GM23248 (cell line): ENCODE measurements at regions not wholly inside any gene's neighbourhood (a gene's known extent, or its start where the extent isn't known, plus 50 kb on each side); places are given as distances from the start of the nearest gene placed in this dataset.

Source experiments
- DNase-seq: peaks from one replicate; pipeline ENCODE4 v3.0.0-alpha.2; 2015
- H2AFZ ChIP-seq: fragments of 200-600 bp; sonication (generic); 2 replicates; pipeline ENCODE4 v1.6.1; 2016; ENCODE audit warnings: antibody characterized with exemption
- H3F3A ChIP-seq: fragments of 200-600 bp; sonication (generic); 2 replicates; pipeline ENCODE4 v1.6.1; 2016; ENCODE audit warnings: mild to moderate bottlenecking, antibody characterized with exemption, mixed run types; ENCODE audit not compliant: insufficient read depth
- H3K27ac ChIP-seq: fragments of 200-600 bp; sonication (generic); 2 replicates; pipeline ENCODE4 v1.5.1; 2016; ENCODE audit warnings: mild to moderate bottlenecking
- H3K27me3 ChIP-seq: fragments of 200-600 bp; sonication (generic); replicated peaks from 2 replicates; pipeline ENCODE4 v1.6.1; 2016; ENCODE audit warnings: mild to moderate bottlenecking; ENCODE audit not compliant: insufficient read depth
- H3K36me3 ChIP-seq: fragments of 200-600 bp; sonication (generic); 2 replicates; pipeline ENCODE4 v1.6.1; 2016; ENCODE audit warnings: low read depth, mild to moderate bottlenecking
- H3K4me1 ChIP-seq: fragments of 200-600 bp; sonication (generic); 2 replicates; pipeline ENCODE4 v1.6.1; 2016; ENCODE audit warnings: mild to moderate bottlenecking; ENCODE audit not compliant: insufficient read depth
- H3K4me2 ChIP-seq: fragments of 200-600 bp; sonication (generic); one replicate; pipeline ENCODE4 v1.6.1; 2016; ENCODE audit warnings: mild to moderate bottlenecking; ENCODE audit not compliant: unreplicated experiment
- H3K4me3 ChIP-seq: fragments of 200-600 bp; sonication (generic); 2 replicates; pipeline ENCODE4 v1.5.1; 2016; ENCODE audit warnings: mild to moderate bottlenecking
- H3K79me2 ChIP-seq: fragments of 200-600 bp; sonication (generic); 2 replicates; pipeline ENCODE4 v1.6.1; 2016; ENCODE audit warnings: mild to moderate bottlenecking; ENCODE audit not compliant: insufficient read depth
- H3K9ac ChIP-seq: fragments of 200-600 bp; sonication (generic); 2 replicates; pipeline ENCODE4 v1.6.1; 2016; ENCODE audit warnings: mild to moderate bottlenecking
- H3K9me2 ChIP-seq: fragments of 200-600 bp; sonication (generic); 2 replicates; pipeline ENCODE4 v1.6.1; 2016; ENCODE audit warnings: mixed run types, mild to moderate bottlenecking, moderate library complexity; ENCODE audit not compliant: insufficient read depth
- H3K9me3 ChIP-seq: fragments of 200-600 bp; sonication (generic); one replicate; pipeline ENCODE4 v1.6.1; 2017; ENCODE audit warnings: low read depth
- H4K20me1 ChIP-seq: fragments of 200-600 bp; sonication (generic); 2 replicates; pipeline ENCODE4 v1.6.0; 2016; ENCODE audit not compliant: insufficient read depth
- EZH2 ChIP-seq: fragments of 200-600 bp; sonication (generic); IDR thresholded peaks from 2 replicates; pipeline ENCODE4 v1.6.1; 2018; ENCODE audit warnings: antibody characterized with exemption, mild to moderate bottlenecking; ENCODE audit not compliant: insufficient read depth, poor library complexity, severe bottlenecking
- EZH2phosphoT487 ChIP-seq: fragments of 200-600 bp; sonication (generic); IDR thresholded peaks from 2 replicates; pipeline ENCODE4 v1.6.1; 2018; ENCODE audit warnings: antibody characterized with exemption, moderate library complexity, mild to moderate bottlenecking, low read depth; ENCODE audit not compliant: insufficient read depth
- WGBS, 2 experiments: methylation state at CpG; one replicate each; pipeline ENCODE4 v1.1.6; 2015 to 2017; ENCODE audit warnings: low lambda C conversion rate in 2 of 2, low coverage in 1 of 2; ENCODE audit errors: missing lambda C conversion rate in 2 of 2; 5-methylcytosine and 5-hydroxymethylcytosine counted together
- in situ Hi-C: fragments of 300-500 bp; cut with MboI; formaldehyde crosslinking; loops from 2 replicates; pipeline ENCODE4 v1.15.0; 2020

GRCh38 chr1:29431138-29431537 lies 194.8 kb downstream of the PTPRU start:
- Histone ChIP-seq H3K79me2 (no peaks in the 10 kb centered on the region), H3F3A (no peaks in the 10 kb centered on the region), H3K36me3 (no peaks in the 10 kb centered on the region), H3K9me2 (no peaks in the 10 kb centered on the region), H3K27me3 (peaks cover 13% of the 10 kb centered on the region; the same call in 1 of the 2 replicates), H3K4me2 (no peak overlapping the region), H3K27ac (no peak overlapping the region), H3K4me3 (no peak overlapping the region), H3K4me1 (no peaks in the 10 kb centered on the region), H3K9me3 (no peaks in the 10 kb centered on the region), H3K9ac (no peak overlapping the region), H4K20me1 (no peaks in the 10 kb centered on the region), H2AFZ (no peak overlapping the region)
- in situ Hi-C loops: no loop called here
- WGBS, 2 experiments: 3 to 4% methylated on average over 3 of the region's 3 CpGs
- DNase-seq: no peak
- TF ChIP-seq EZH2 (no peak), EZH2phosphoT487 (no peak)

- H3K4me3 ChIP-seq: no peak overlapping the region
- H4K20me1 ChIP-seq: no peaks in the 10 kb centered on the region
- H3K9ac ChIP-seq: no peak overlapping the region
- no peaks in the 10 kb centered on the region for H3K36me3 ChIP-seq
- H3K9me2 ChIP-seq: no peaks in the 10 kb centered on the region
- no peaks in the 10 kb centered on the region for H3F3A ChIP-seq
- H2AFZ ChIP-seq: no peak overlapping the region
- no peak overlapping the region for H3K4me2 ChIP-seq
- no peak overlapping the region for H3K27ac ChIP-seq
- TF ChIP-seq EZH2 (no peak), EZH2phosphoT487 (no peak)
- no peaks in the 10 kb centered on the region for H3K9me3 ChIP-seq
- in situ Hi-C loops: no loop called here
- no peak for DNase-seq
- no peaks in the 10 kb centered on the region for H3K79me2 ChIP-seq
- 16 to 22% methylated on average over 2 of the region's 2 CpGs for WGBS, 2 experiments
- no peaks in the 10 kb centered on the region for H3K4me1 ChIP-seq
- peaks cover 13% of the 10 kb centered on the region; the same call in 1 of the 2 replicates for H3K27me3 ChIP-seq
These were observed 193.3 kb downstream of the PTPRU start for GRCh38 chr1:29429656-29430055.

DNA sequence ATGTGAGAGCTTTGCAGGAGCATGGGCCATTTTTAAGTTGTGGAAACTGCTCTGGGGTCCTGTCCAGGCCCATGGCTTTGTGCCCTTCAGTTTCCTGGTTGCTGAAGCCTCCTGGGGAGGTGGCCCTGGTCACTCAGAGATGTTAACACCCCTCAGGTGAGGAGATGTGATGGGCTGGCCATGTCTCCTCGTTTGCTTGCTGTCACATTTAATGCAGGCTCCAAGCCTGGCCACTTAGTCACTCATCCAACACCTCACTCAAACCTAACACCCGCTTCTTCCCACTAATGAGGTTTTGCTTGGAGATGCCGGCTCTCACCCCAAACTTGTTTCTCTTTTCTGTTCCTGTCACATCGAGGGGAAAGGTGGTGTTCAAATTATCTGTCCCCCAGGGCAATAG lies 192.7 kb downstream of the PTPRU start:
- no peak for DNase-seq
- WGBS, 2 experiments: 18% methylated on average over 4 of the region's 4 CpGs
- Histone ChIP-seq H3K79me2 (no peaks in the 10 kb centered on the region), H3F3A (no peaks in the 10 kb centered on the region), H3K9me2 (no peaks in the 10 kb centered on the region), H3K36me3 (no peaks in the 10 kb centered on the region), H2AFZ (no peak overlapping the region), H3K4me1 (no peaks in the 10 kb centered on the region), H3K27ac (no peak overlapping the region), H4K20me1 (no peaks in the 10 kb centered on the region), H3K9ac (no peak overlapping the region), H3K27me3 (peaks cover 13% of the 10 kb centered on the region; the same call in 1 of the 2 replicates), H3K9me3 (no peaks in the 10 kb centered on the region), H3K4me2 (no peak overlapping the region), H3K4me3 (no peak overlapping the region)
- in situ Hi-C loops: no loop called here
- no peak for TF ChIP-seq EZH2
- no peak for TF ChIP-seq EZH2phosphoT487

DNA sequence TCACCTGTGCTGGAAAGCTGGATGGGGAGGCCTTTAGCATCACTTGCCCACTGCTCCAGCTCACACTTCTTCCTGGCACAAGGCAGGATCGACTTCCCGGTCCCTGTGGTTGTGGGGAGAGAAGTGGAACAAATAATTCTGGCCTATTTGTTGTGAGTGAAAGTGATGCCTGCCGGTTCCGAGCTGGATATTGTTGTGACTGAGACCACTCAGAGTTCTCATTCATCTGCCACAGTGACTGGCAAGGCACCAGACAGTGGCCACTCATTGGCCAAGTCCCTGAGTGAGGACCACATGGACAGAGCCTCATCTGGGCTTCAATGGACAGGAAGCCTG lies 191.9 kb downstream of the PTPRU start:
- H3F3A ChIP-seq: no peaks in the 10 kb centered on the region
- H4K20me1 ChIP-seq: no peaks in the 10 kb centered on the region
- no peak overlapping the region for H2AFZ ChIP-seq
- no peaks in the 10 kb centered on the region for H3K79me2 ChIP-seq
- no peak overlapping the region for H3K4me3 ChIP-seq
- no peaks in the 10 kb centered on the region for H3K9me3 ChIP-seq
- H3K4me2 ChIP-seq: no peak overlapping the region
- no peak overlapping the region for H3K9ac ChIP-seq
- no peaks in the 10 kb centered on the region for H3K36me3 ChIP-seq
- no peak overlapping the region for H3K27ac ChIP-seq
- in situ Hi-C loops: no loop called here
- peaks cover 13% of the 10 kb centered on the region for H3K27me3 ChIP-seq
- H3K4me1 ChIP-seq: no peaks in the 10 kb centered on the region
- DNase-seq: no peak
- WGBS, 2 experiments: 51 to 55% methylated on average over 4 of the region's 4 CpGs
- no peak for TF ChIP-seq EZH2phosphoT487
- H3K9me2 ChIP-seq: no peaks in the 10 kb centered on the region

DNA sequence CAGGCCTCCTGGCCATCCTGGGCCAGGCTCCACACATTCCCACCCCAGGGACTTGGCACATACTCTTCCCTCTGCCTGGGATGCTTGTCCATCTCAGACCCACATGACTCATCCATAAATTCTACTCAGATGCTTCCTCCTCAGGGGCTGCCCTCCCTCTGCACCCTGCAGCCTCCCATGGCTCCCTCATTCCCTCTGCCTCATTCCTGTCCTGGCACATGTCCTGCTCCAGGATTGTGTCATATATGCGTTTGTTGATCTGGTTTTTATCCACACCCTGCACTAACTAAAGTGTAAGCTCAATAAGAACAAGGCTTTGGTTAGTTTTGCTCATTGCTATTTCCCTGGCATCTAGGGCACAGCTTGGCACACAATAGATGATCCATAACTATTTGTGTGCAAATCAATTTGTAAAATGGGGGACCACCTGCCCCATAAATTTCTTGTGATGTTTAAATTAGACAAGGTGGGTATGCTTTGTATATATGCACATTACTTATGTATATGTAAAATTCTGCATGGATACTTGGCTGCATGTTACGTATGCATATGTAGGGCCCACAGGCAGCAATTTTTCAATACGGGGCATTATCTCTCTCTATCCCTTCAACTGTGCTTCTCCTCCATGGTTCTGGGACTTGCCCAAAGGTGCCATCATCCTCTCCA lies 191.4 kb downstream of the PTPRU start:
- Histone ChIP-seq H2AFZ (no peak overlapping the region), H3K9ac (no peak overlapping the region), H3K4me3 (no peak overlapping the region), H4K20me1 (no peaks in the 10 kb centered on the region), H3K27ac (no peak overlapping the region), H3K9me3 (no peaks in the 10 kb centered on the region), H3K4me1 (no peaks in the 10 kb centered on the region), H3K27me3 (peaks cover 17% of the 10 kb centered on the region), H3K9me2 (no peaks in the 10 kb centered on the region), H3K4me2 (no peak overlapping the region), H3K79me2 (no peaks in the 10 kb centered on the region), H3F3A (no peaks in the 10 kb centered on the region), H3K36me3 (no peaks in the 10 kb centered on the region)
- DNase-seq: no peak
- WGBS, 2 experiments: 36 to 47% methylated on average over 3 of the region's 3 CpGs
- TF ChIP-seq EZH2: no peak
- in situ Hi-C loops: no loop called here
